DOHH2 (cell line): ENCODE measurements at regions not wholly inside any gene's neighbourhood (a gene's known extent, or its start where the extent isn't known, plus 50 kb on each side); places are given as distances from the start of the nearest gene placed in this dataset.

ENCODE experiments used
- CTCF ChIP-seq: fragments of 200-600 bp; sonication (generic); IDR thresholded peaks from one replicate; pipeline ENCODE4 v1.5.1; 2014; ENCODE audit warnings: antibody characterized with exemption, mild to moderate bottlenecking, low read depth, low read length; ENCODE audit not compliant: poor library complexity, severe bottlenecking
- EZH2phosphoT487 ChIP-seq: fragments of 200-600 bp; sonication (generic); IDR thresholded peaks from 2 replicates; pipeline ENCODE4 v1.6.1; 2017; ENCODE audit warnings: borderline replicate concordance, mild to moderate bottlenecking, antibody characterized with exemption, low read length, moderate library complexity, mixed read lengths

- no peak for TF ChIP-seq CTCF
- no peak for TF ChIP-seq EZH2phosphoT487
These were observed 133.5 kb upstream of the ZPLD1 start for GRCh38 chr3:102301155-102301880.
